CD4-positive, alpha-beta T cell (primary cell): ENCODE measurements at regions not wholly inside any gene's neighbourhood (a gene's known extent, or its start where the extent isn't known, plus 50 kb on each side); places are given as distances from the start of the nearest gene placed in this dataset.

Source experiments
- ATAC-seq: fragments of 200-7000 bp; cut with Tn5 transposase; one replicate; pipeline ENCODE4 v1.10.0; 2022; ENCODE audit warnings: mild to moderate bottlenecking; ENCODE audit not compliant: poor library complexity
- CTCF ChIA-PET: fragments of 350-600 bp; sonication (Branson Sonifier 250); formaldehyde crosslinking; loops from one replicate; lab custom pipeline; 2021; ENCODE audit warnings: antibody characterized with exemption, inconsistent platforms; lab: Charles Lee
- POLR2A ChIA-PET: fragments of 350-600 bp; sonication (Branson Sonifier 250); formaldehyde crosslinking; loops from one replicate; lab custom pipeline; 2021; ENCODE audit warnings: antibody characterized with exemption, inconsistent platforms; lab: Charles Lee
- DNase-seq, 14 experiments: peaks; one replicate each; pipeline ENCODE4 v3.0.0-alpha.2; 2013 to 2020; ENCODE audit warnings: mixed read lengths in 2 of 14
- H3K27ac ChIP-seq, 2 donors: one replicate each; pipeline versions ENCODE4 v1.5.1 to v1.7.0; 2013; ENCODE audit warnings: low read length in 2 of 2, low read depth in 1 of 2, mild to moderate bottlenecking in 1 of 2
- H3K27me3 ChIP-seq, 2 experiments: 1 replicate in 1 of 2; 2 replicates in 1 of 2; pipeline versions ENCODE4 v1.6.1 to v1.7.0; 2013; ENCODE audit warnings: low read length in 2 of 2, control low read depth in 1 of 2, mild to moderate bottlenecking in 1 of 2, moderate library complexity in 1 of 2; ENCODE audit not compliant: insufficient read depth in 2 of 2, control insufficient read depth in 1 of 2
- H3K36me3 ChIP-seq: one replicate; pipeline ENCODE4 v1.6.1; 2013; ENCODE audit warnings: low read length, control low read depth; ENCODE audit not compliant: insufficient read depth
- H3K4me1 ChIP-seq: one replicate; pipeline ENCODE4 v1.6.1; 2013; ENCODE audit warnings: low read length, control low read depth; ENCODE audit not compliant: insufficient read depth
- H3K4me3 ChIP-seq: one replicate; pipeline ENCODE4 v1.5.1; 2013; ENCODE audit warnings: mild to moderate bottlenecking, low read length, moderate library complexity
- H3K9me3 ChIP-seq, 2 experiments: 1 replicate in 1 of 2; 2 replicates in 1 of 2; pipeline versions ENCODE4 v1.6.1 to v1.7.0; 2013; ENCODE audit warnings: low read length in 2 of 2, mild to moderate bottlenecking in 2 of 2, control low read depth in 1 of 2, moderate library complexity in 1 of 2; ENCODE audit not compliant: control insufficient read depth in 1 of 2, insufficient read depth in 1 of 2
- H3K27ac Mint-ChIP-seq: one replicate; pipeline ENCODE4 v1.8.0; 2020; ENCODE audit warnings: mixed read lengths
- H3K27me3 Mint-ChIP-seq: one replicate; pipeline ENCODE4 v1.8.0; 2021; ENCODE audit warnings: mixed read lengths
- H3K36me3 Mint-ChIP-seq: one replicate; pipeline ENCODE4 v1.8.0; 2021; ENCODE audit warnings: low read depth, mixed read lengths
- H3K4me1 Mint-ChIP-seq: one replicate; pipeline ENCODE4 v1.8.0; 2021; ENCODE audit warnings: low read depth, mixed read lengths
- H3K4me3 Mint-ChIP-seq: one replicate; pipeline ENCODE4 v1.8.0; 2020; ENCODE audit warnings: mild to moderate bottlenecking, mixed read lengths
- H3K9me3 Mint-ChIP-seq: one replicate; pipeline ENCODE4 v1.8.0; 2020; ENCODE audit warnings: mixed read lengths
- CTCF ChIP-seq: fragments of 200-600 bp; IDR thresholded peaks from one replicate; pipeline ENCODE4 v1.8.0; 2022; ENCODE audit warnings: antibody characterized with exemption, mild to moderate bottlenecking
- intact Hi-C, 2 experiments: fragments of 100-400 bp; cut with DNase I in 1 of 2; cut with micrococcal nuclease in 1 of 2; formaldehyde crosslinking; loops; one replicate each; pipeline versions ENCODE4 v1.15.1 to v1.9.0; 2023 to 2025; cut with DNase I, micrococcal nuclease

- intact Hi-C loops, result no loop called here
- no peak for ATAC-seq
These were observed 497.8 kb upstream of the ARID1B start for GRCh38 chr6:156279261-156279969.

GRCh38 chr6:156273065-156273711 is 504.0 kb upstream of the ARID1B start:
- no peak for TF ChIP-seq CTCF
- Histone ChIP-seq H3K4me1 (no peaks in the 10 kb centered on the region), H3K27me3 (no peaks in the 10 kb centered on the region), H3K4me3 (no peak overlapping the region), H3K36me3 (no peaks in the 10 kb centered on the region), H3K9me3 (no peaks in the 10 kb centered on the region), H3K27ac (no peak overlapping the region)
- H3K36me3 Mint-ChIP-seq, result peaks cover 4% of the 10 kb centered on the region
- intact Hi-C loops, result no loop called here
- H3K27me3 Mint-ChIP-seq, result no peaks in the 10 kb centered on the region
- peaks cover 20% of the 10 kb centered on the region for H3K4me1 Mint-ChIP-seq
- H3K4me3 Mint-ChIP-seq, result no peak overlapping the region
- peaks cover 4% of the 10 kb centered on the region for H3K9me3 Mint-ChIP-seq
- H3K27ac Mint-ChIP-seq, result no peak overlapping the region
- ChIA-PET POLR2A (no interaction called here), CTCF (no interaction called here)
- ATAC-seq (no peak), DNase-seq (no peak)

More at GRCh38 chr6:156279261-156279969, 497.8 kb upstream of the ARID1B start:
- Mint-ChIP-seq H3K9me3 (peaks cover 4% of the 10 kb centered on the region), H3K36me3 (peaks cover 4% of the 10 kb centered on the region), H3K4me3 (no peak overlapping the region), H3K4me1 (peaks cover 17% of the 10 kb centered on the region), H3K27me3 (no peaks in the 10 kb centered on the region), H3K27ac (no peak overlapping the region)
- H3K4me3 ChIP-seq, result no peak overlapping the region
- H3K27me3 ChIP-seq, result no peaks in the 10 kb centered on the region
- H3K36me3 ChIP-seq, result no peaks in the 10 kb centered on the region
- no peaks in the 10 kb centered on the region for H3K4me1 ChIP-seq
- POLR2A ChIA-PET, result no interaction called here
- CTCF ChIA-PET, result no interaction called here
- H3K27ac ChIP-seq, result no peak overlapping the region
- TF ChIP-seq CTCF, result no peak
- DNase-seq, result no peak
- H3K9me3 ChIP-seq, result no peaks in the 10 kb centered on the region

DNA sequence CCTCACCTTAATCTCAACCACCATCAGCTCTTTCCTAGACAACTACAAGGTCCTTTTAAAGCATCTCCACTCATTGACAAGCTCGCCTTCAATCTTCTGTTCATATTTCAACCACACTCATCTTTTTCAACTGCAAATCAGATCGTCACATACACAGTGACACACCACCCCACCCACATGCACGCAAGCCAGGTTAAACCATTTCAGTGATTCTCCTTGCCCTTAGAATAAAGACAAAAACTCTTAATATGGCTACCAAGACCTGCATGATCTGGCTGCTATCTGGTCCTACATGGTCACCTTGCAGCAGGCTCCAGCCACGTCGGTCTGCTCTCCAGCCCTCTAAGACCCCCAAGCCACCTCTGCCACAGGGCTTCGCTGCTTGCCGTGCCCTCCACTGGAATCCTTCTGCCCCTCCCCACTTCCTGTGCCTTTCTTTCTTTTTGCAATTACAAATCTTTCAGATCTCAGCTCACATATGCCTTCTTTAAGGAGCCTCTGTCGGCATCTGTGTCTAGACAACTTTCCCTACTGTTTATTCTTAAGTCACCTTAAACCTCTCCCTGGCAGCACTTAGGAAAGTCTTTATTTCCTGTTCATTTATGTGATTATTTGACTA is 507.3 kb upstream of the ARID1B start:
- H3K9me3 ChIP-seq, result no peaks in the 10 kb centered on the region
- ChIA-PET POLR2A (interaction anchor here (1.0 to 2.9 kb wide), 5 partner anchors 14 to 126 kb away, joined by 4 to 22 read pairs (median 5); no protein-coding TSS in a partner anchor), CTCF (no interaction called here)
- H3K9me3 Mint-ChIP-seq, result no peaks in the 10 kb centered on the region
- no peaks in the 10 kb centered on the region for H3K4me1 ChIP-seq
- TF ChIP-seq CTCF, result no peak
- peak overlapping the region; percentile 1 to 13 for H3K27ac ChIP-seq
- H3K27ac Mint-ChIP-seq, result peak overlapping the region; percentile 74
- H3K27me3 Mint-ChIP-seq, result no peaks in the 10 kb centered on the region
- peaks cover under 1% of the 10 kb centered on the region for H3K36me3 Mint-ChIP-seq
- no peaks in the 10 kb centered on the region for H3K27me3 ChIP-seq
- H3K4me3 Mint-ChIP-seq, result peak overlapping the region; percentile 76
- H3K4me1 Mint-ChIP-seq, result peaks cover 27% of the 10 kb centered on the region
- H3K4me3 ChIP-seq, result peak overlapping the region; percentile 33
- peak in 8 of 14 experiments; percentile 0 to 32 (median 11) for DNase-seq
- peak; percentile 87 for ATAC-seq
- H3K36me3 ChIP-seq, result no peaks in the 10 kb centered on the region
- intact Hi-C loops, result loop anchor here in 1 of 2 experiments (2.0 kb wide), 1 partner anchor 127 kb away; no protein-coding TSS in a partner anchor
